Epidermal melanocyte (primary cell): ENCODE measurements at regions not wholly inside any gene's neighbourhood (a gene's known extent, or its start where the extent isn't known, plus 50 kb on each side); places are given as distances from the start of the nearest gene placed in this dataset.

Experiments
- DNase-seq: peaks from one replicate; pipeline ENCODE4 v3.0.0; 2011; ENCODE audit warnings: low spot score; ENCODE audit not compliant: insufficient read length

GRCh38 chr18:46377557-46377956 is 273.4 kb downstream of the HAUS1 start:
- no peak for DNase-seq

DNA sequence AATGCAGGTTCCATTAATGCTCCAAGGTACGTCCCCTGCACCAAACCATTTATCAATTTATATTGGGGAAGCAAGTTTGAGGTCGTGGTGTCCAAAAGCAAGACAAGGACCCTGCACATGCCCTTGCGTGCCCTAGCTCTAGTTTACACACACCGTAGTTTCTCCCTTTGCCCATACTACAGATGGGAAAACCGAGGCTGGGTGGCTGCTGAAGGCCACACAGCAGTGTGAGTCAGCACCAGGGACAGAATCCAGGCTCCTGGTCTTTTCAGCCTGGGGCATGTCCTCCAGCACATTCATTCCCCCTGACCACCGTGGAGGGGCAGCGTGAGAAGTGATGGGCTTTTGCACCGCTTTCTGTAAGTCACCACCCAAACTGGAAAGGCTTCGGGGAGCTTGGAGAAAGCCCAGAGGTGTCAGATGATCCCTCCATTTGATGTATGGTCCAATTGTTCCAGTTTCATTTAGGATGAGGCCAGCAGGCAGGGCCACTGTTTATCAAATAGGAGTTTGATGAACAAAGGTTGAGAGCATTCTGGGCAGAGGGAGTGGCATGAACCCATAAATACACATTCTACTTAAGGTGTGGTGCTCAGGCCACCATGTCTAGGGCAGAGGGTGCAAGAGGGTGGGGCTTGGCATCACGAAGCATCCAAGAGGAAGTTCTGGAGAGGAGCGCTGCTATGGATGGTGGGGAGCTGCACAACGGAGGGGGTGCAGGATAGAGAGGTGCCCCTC is 274.1 kb downstream of the HAUS1 start:
- no peak for DNase-seq

GRCh38 chr18:46378864-46379207 is 274.7 kb downstream of the HAUS1 start:
- DNase-seq, result no peak

- no peak for DNase-seq
Observed at GRCh38 chr18:46379323-46379950, 275.3 kb downstream of the HAUS1 start.

GRCh38 chr18:46385124-46385523 is 271.9 kb downstream of the LOXHD1 start:
- DNase-seq, result no peak

DNA sequence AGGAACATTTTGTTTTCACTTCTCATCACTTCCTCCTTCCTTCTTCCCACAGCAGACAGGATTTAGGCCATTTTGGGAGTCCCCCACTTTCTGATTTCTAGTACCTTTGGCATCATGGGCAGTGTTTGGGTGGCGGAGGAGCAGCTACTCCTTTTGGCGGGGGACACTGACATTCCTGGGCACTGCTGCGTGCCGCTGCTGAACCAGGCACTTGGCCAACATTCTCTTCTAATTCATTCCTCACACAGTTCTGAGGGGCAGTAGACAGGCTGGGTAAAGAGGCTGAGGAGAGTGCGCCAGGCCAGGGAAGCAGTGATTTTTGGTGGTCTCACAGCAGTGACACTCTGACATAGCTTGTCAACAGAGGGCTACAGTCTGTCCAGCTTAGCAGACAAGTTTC is 270.2 kb downstream of the LOXHD1 start:
- DNase-seq, result peak; percentile 33

- peak; percentile 42 for DNase-seq
Observed at GRCh38 chr18:46387441-46388131, 269.4 kb downstream of the LOXHD1 start.

DNA sequence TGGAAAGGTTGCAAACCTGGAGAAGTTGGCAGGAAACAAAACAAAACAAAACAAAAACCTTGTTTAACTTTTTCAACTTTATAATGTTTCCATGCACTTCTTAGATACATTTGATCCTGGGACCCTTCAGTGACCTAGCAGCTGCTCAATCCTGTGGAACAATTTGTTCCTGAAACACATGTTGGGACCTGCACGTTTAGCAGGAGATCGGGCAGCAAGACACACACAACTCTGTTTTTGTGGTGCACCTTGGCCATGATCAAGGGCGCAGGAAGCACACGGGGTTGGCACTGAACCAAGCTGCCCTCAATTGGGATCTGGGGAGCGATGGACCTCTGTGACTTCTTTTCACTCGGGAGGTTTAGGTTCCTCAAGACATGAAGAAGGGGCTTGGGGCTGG is 268.7 kb downstream of the LOXHD1 start:
- DNase-seq, result no peak

- DNase-seq, result no peak
Observed at GRCh38 chr18:46392576-46392975, 264.4 kb downstream of the LOXHD1 start.

- DNase-seq, result no peak
Observed at GRCh38 chr18:46393230-46393629, 263.8 kb downstream of the LOXHD1 start.

- no peak for DNase-seq
Observed at GRCh38 chr18:46393961-46394360, 263.1 kb downstream of the LOXHD1 start.

- no peak for DNase-seq
Observed at GRCh38 chr18:46395795-46396194, 261.2 kb downstream of the LOXHD1 start.

DNA sequence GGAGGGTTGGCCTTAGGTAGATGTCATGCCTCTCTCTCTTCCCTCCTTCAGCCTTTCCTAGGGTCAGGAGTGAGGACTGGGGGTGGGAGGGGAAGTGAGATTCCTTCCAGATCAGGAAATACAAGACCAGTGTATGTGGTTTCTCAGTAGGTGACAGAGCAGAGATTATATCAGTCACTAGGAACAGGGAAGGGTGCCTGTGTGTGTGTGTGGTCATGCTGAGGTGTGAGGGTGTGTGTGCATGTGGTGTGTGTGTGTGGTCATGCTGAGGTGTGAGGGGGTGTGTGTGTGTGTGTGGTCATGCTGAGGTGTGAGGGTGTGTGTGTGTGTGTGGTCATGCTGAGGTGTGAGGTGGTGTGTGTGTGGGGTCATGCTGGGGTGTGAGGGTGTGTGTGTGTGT is 259.8 kb downstream of the LOXHD1 start:
- no peak for DNase-seq

DNA sequence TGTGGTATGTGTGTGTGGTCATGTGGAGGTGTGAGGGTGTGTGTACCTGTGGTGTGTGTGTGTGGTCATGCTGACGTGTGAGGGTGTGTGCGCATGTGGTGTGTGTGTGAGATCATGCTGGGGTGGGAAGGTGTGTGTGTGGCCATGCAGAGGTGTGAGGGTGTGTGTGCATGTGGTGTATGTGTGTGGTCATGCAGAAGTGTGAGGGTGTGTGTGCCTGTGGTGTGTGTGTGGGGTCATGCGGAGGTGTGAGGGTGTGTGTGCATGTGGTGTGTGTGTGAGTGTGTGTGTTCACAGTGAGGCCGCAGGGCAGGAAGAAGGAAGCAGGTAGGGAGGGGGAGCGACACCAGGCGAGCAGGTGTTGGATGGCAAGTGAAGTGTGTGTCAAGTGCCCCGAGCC is 259.0 kb downstream of the LOXHD1 start:
- DNase-seq, result no peak

DNA sequence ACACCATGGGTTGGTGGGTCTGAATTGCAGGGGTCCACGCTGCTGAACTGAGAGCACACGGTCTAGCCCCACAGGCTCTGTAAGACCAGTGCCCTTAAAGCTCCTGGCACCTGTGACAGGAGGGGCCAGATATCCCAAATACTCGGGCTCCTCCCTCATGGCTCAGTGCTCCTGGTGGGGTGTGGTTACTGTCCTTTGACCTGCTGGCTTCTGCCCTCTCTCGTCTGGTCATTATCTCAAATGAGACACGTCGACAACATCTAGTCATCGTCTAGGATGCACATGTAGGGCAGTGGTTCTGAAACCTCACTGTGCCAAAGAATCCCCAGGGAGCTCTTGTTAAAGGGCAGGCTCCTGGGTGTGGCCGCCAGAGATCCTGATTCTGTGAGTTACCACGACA is 258.4 kb downstream of the LOXHD1 start:
- no peak for DNase-seq

- no peak for DNase-seq
Observed at GRCh38 chr18:46399303-46399702, 257.7 kb downstream of the LOXHD1 start.

DNA sequence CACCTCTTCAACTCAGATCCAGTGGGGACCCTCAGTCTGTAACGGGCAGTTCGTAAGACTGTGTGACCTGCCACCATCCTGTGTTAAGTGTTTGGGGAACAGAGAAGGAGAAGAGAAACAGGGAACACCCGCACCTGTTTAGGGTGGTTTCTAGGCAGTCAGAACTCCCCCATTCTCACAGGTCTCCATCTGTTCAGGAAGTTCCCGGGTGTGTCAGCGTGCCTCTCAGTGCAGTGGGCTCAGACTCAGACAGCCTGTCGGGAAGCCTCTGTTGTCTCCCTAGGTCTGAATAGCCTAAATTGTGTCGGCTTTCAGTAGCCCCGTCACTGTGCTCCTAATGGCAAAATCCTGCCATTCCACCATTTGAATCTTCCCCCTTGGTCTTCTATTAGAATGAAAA is 256.6 kb downstream of the LOXHD1 start:
- no peak for DNase-seq

DNA sequence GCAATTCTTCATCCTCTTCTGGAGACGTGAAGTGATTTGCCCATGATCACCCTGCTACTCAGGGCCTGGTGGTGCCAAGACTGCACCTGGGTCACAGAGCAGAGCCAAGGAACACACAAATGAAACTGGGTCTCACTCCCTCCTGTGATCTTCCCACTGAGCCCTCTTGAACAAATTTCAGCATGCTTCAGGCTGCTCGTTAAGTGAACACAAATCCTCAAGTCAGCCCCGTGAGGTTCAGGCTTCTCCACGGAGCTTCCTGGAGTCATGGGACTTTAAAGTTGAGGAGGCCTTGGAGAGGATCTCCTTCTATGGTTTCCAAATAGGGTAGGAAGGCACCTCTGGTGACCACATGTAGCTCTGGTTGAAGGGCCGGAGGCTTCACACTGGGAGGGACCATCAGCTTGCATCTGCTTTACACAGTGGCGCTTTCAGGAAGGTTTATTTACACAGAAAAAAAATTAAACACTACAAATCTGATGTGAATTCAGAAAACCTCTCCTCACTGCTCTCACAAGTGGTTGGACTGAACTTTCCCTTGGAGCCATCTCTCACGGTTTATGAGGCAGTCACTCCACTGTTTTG is 255.4 kb downstream of the LOXHD1 start:
- no peak for DNase-seq

DNA sequence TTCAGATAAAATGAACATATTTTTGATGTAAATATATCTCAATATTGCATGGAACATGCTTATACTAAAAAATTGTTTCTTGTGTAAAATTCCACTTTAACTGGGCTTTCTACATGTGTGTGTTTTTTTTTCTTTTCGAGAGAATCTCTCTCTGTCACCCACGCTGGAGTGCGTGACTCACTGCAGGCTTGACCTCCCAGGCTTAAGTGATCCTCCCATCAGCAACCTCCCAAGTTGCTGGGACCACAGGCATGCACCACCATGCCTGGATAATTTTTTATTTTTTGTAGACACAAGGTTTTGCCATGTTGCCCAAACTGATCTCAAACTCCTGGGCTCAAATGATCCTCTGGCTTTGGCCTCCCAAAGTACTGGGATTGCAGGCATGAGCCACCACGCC is 254.6 kb downstream of the LOXHD1 start:
- DNase-seq, result no peak

GRCh38 chr18:46402945-46403344 is 254.1 kb downstream of the LOXHD1 start:
- no peak for DNase-seq

DNA sequence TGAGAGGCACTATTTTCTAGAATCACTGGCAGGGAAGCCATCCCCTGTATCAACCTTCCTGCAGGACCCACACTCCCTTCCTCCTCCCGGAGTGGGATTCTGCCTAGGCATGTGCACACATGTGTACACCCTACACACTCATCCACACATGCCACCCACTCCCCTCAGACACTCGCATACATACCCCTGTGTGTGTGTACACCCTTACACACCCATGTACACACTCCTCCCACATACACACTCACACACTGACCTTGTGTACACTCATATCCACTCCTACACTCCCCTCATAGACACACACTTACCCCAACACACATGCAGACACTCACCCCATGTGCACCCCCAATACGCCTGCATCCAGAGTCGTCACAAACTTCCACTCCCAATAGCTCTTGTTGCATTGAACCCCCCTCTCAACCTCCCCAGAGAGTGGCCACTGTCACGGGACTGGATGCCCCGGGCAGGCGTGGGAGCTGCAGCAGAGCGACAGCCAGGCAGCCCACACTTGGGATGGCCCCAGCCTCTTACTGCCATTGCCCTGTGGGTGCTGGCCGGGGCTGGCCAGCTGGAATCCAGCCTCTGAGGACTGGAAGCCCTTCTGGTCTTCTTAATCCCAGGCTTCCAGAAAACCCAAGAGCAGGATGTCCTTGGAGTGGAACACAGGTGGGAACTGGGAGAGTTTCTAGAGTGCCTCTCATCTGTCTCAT is 251.0 kb downstream of the LOXHD1 start:
- DNase-seq, result no peak

GRCh38 chr18:46406539-46406932 is 250.5 kb downstream of the LOXHD1 start:
- no peak for DNase-seq
